ENCODE measurements at regions not wholly inside any gene's neighbourhood (a gene's known extent, or its start where the extent isn't known, plus 50 kb on each side); places are given as distances from the start of the nearest gene placed in this dataset.

- Histone ChIP-seq H3K9me3 (replicated peaks in 1 of 2; ENCODE audit: control insufficient read depth in 2 of 2, insufficient read depth in 1 of 2, low read depth in 1 of 2, low read length in 2 of 2) (no peaks in the 10 kb centered on the region), H3K23ac (ENCODE audit: low read depth, low read length, poor library complexity) (no peak overlapping the region), H3K4ac (ENCODE audit: low read length) (no peak overlapping the region), H3K27ac (replicated peaks; ENCODE audit: low read length) (no peak overlapping the region), H2BK15ac (ENCODE audit: low read length) (no peak overlapping the region), H3K36me3 (replicated peaks in 1 of 2; ENCODE audit: control insufficient read depth in 2 of 2, insufficient read depth in 2 of 2, low read length in 2 of 2) (no peaks in the 10 kb centered on the region), H3K18ac (ENCODE audit: low read length) (no peak overlapping the region), H3K4me3 (ENCODE audit: low read length in 2 of 2) (no peak overlapping the region), H4K8ac (ENCODE audit: low read depth, low read length) (no peak overlapping the region), H2BK5ac (ENCODE audit: low read length) (no peak overlapping the region), H3K4me2 (ENCODE audit: insufficient read depth, low read length, poor library complexity, severe bottlenecking) (no peak overlapping the region), H3K9ac (ENCODE audit: low read depth, low read length, poor library complexity) (no peak overlapping the region), H2BK12ac (ENCODE audit: low read length) (no peak overlapping the region), H4K91ac (ENCODE audit: low read depth, low read length, poor library complexity) (no peak overlapping the region), H3K79me1 (ENCODE audit: low read depth, low read length) (no peaks in the 10 kb centered on the region), H3K14ac (ENCODE audit: low read length) (no peak overlapping the region), H3K4me1 (ENCODE audit: control insufficient read depth in 2 of 2, insufficient read depth in 1 of 2, low read depth in 1 of 2, low read length in 2 of 2) (no peaks in the 10 kb centered on the region), H3K27me3 (ENCODE audit: control insufficient read depth in 3 of 3, insufficient read depth in 3 of 3, low read depth in 1 of 3, low read length in 3 of 3) (no peaks in the 10 kb centered on the region), H2AK5ac (ENCODE audit: low read depth, low read length) (no peak overlapping the region), H2AFZ (ENCODE audit: low read length) (no peak overlapping the region), H2BK120ac (ENCODE audit: low read depth, low read length) (no peak overlapping the region)
- DNase-seq (ENCODE audit: low spot score), result no peak
- WGBS, 2 donors (ENCODE audit: extremely low coverage in 2 of 2, insufficient read length in 2 of 2, insufficient replicate concordance in 1 of 2), result no CpG with 5 or more reads among the region's 8 CpGs
These were observed 229.3 kb downstream of the HNMT start for GRCh38 chr2:138193416-138194213.

GRCh38 chr2:138201286-138201685, 237.0 kb downstream of the HNMT start:
- H2BK5ac ChIP-seq (ENCODE audit: low read length), result no peak overlapping the region
- H2AFZ ChIP-seq (ENCODE audit: low read length), result no peak overlapping the region
- H3K4me1 ChIP-seq (ENCODE audit: control insufficient read depth in 2 of 2, insufficient read depth in 1 of 2, low read depth in 1 of 2, low read length in 2 of 2), result no peaks in the 10 kb centered on the region
- H3K36me3 ChIP-seq (replicated peaks in 1 of 2; ENCODE audit: control insufficient read depth in 2 of 2, insufficient read depth in 2 of 2, low read length in 2 of 2), result no peaks in the 10 kb centered on the region
- H2AK5ac ChIP-seq (ENCODE audit: low read depth, low read length), result no peak overlapping the region
- WGBS, 2 donors (ENCODE audit: extremely low coverage in 2 of 2, insufficient read length in 2 of 2, insufficient replicate concordance in 1 of 2), result no CpG with 5 or more reads among the region's 2 CpGs
- H3K18ac ChIP-seq (ENCODE audit: low read length), result no peak overlapping the region
- H2BK120ac ChIP-seq (ENCODE audit: low read depth, low read length), result no peak overlapping the region
- no peak for DNase-seq (ENCODE audit: low spot score)
- H3K4ac ChIP-seq (ENCODE audit: low read length), result no peak overlapping the region
- no peak overlapping the region for H3K4me3 ChIP-seq (ENCODE audit: low read length in 2 of 2)
- no peak overlapping the region for H3K23ac ChIP-seq (ENCODE audit: low read depth, low read length, poor library complexity)
- H3K4me2 ChIP-seq (ENCODE audit: insufficient read depth, low read length, poor library complexity, severe bottlenecking), result no peak overlapping the region
- H3K14ac ChIP-seq (ENCODE audit: low read length), result no peak overlapping the region
- H3K79me1 ChIP-seq (ENCODE audit: low read depth, low read length), result no peaks in the 10 kb centered on the region
- no peak overlapping the region for H4K8ac ChIP-seq (ENCODE audit: low read depth, low read length)
- no peak overlapping the region for H4K91ac ChIP-seq (ENCODE audit: low read depth, low read length, poor library complexity)
- H2BK12ac ChIP-seq (ENCODE audit: low read length), result no peak overlapping the region
- H3K27ac ChIP-seq (replicated peaks; ENCODE audit: low read length), result no peak overlapping the region
- no peaks in the 10 kb centered on the region for H3K27me3 ChIP-seq (ENCODE audit: control insufficient read depth in 3 of 3, insufficient read depth in 3 of 3, low read depth in 1 of 3, low read length in 3 of 3)
- no peak overlapping the region for H3K9ac ChIP-seq (ENCODE audit: low read depth, low read length, poor library complexity)
- H3K9me3 ChIP-seq (replicated peaks in 1 of 2; ENCODE audit: control insufficient read depth in 2 of 2, insufficient read depth in 1 of 2, low read depth in 1 of 2, low read length in 2 of 2), result no peaks in the 10 kb centered on the region
- no peak overlapping the region for H2BK15ac ChIP-seq (ENCODE audit: low read length)

DNA sequence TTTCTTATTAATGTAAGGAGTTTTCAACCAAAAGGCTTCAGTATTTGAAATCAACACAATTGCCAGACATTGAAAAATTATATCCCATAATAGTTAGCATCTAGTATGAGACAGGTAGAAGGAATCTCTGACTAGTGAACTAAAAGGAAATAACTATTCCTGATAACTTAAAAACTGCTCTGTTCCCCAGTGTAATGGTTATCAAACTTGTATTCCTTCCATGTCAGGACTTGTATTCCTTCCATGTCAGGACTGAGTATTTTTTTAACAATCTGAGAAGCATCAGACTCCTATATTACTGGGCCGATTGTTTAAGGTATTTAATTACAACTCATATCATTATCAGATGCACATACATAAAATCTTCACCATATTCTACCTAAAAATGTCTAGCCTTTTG, 238.5 kb downstream of the HNMT start:
- H3K18ac ChIP-seq (ENCODE audit: low read length), result no peak overlapping the region
- no peak overlapping the region for H4K8ac ChIP-seq (ENCODE audit: low read depth, low read length)
- no peak overlapping the region for H3K9ac ChIP-seq (ENCODE audit: low read depth, low read length, poor library complexity)
- no peaks in the 10 kb centered on the region for H3K27me3 ChIP-seq (ENCODE audit: control insufficient read depth in 3 of 3, insufficient read depth in 3 of 3, low read depth in 1 of 3, low read length in 3 of 3)
- H3K14ac ChIP-seq (ENCODE audit: low read length), result no peak overlapping the region
- H4K91ac ChIP-seq (ENCODE audit: low read depth, low read length, poor library complexity), result no peak overlapping the region
- no peak overlapping the region for H2BK120ac ChIP-seq (ENCODE audit: low read depth, low read length)
- WGBS, 2 donors (ENCODE audit: extremely low coverage in 2 of 2, insufficient read length in 2 of 2, insufficient replicate concordance in 1 of 2), result no CpG with 5 or more reads among the region's 1 CpG
- H3K4me2 ChIP-seq (ENCODE audit: insufficient read depth, low read length, poor library complexity, severe bottlenecking), result no peak overlapping the region
- no peak overlapping the region for H2BK12ac ChIP-seq (ENCODE audit: low read length)
- no peak overlapping the region for H3K23ac ChIP-seq (ENCODE audit: low read depth, low read length, poor library complexity)
- H3K4me1 ChIP-seq (ENCODE audit: control insufficient read depth in 2 of 2, insufficient read depth in 1 of 2, low read depth in 1 of 2, low read length in 2 of 2), result no peaks in the 10 kb centered on the region
- H3K27ac ChIP-seq (replicated peaks; ENCODE audit: low read length), result no peak overlapping the region
- no peak overlapping the region for H2AK5ac ChIP-seq (ENCODE audit: low read depth, low read length)
- no peak overlapping the region for H2BK15ac ChIP-seq (ENCODE audit: low read length)
- H3K9me3 ChIP-seq (replicated peaks in 1 of 2; ENCODE audit: control insufficient read depth in 2 of 2, insufficient read depth in 1 of 2, low read depth in 1 of 2, low read length in 2 of 2), result no peaks in the 10 kb centered on the region
- no peaks in the 10 kb centered on the region for H3K36me3 ChIP-seq (replicated peaks in 1 of 2; ENCODE audit: control insufficient read depth in 2 of 2, insufficient read depth in 2 of 2, low read length in 2 of 2)
- no peak overlapping the region for H2BK5ac ChIP-seq (ENCODE audit: low read length)
- H3K4ac ChIP-seq (ENCODE audit: low read length), result no peak overlapping the region
- no peaks in the 10 kb centered on the region for H3K79me1 ChIP-seq (ENCODE audit: low read depth, low read length)
- no peak overlapping the region for H3K4me3 ChIP-seq (ENCODE audit: low read length in 2 of 2)
- no peak overlapping the region for H2AFZ ChIP-seq (ENCODE audit: low read length)
- DNase-seq (ENCODE audit: low spot score), result no peak

GRCh38 chr2:138205281-138205680, 241.0 kb downstream of the HNMT start:
- no peak overlapping the region for H3K18ac ChIP-seq (ENCODE audit: low read length)
- no peak overlapping the region for H2BK5ac ChIP-seq (ENCODE audit: low read length)
- no CpG with 5 or more reads among the region's 1 CpG for WGBS, 2 donors (ENCODE audit: extremely low coverage in 2 of 2, insufficient read length in 2 of 2, insufficient replicate concordance in 1 of 2)

More at GRCh38 chr2:138205281-138205680, 241.0 kb downstream of the HNMT start:
- Histone ChIP-seq H3K79me1 (ENCODE audit: low read depth, low read length) (no peaks in the 10 kb centered on the region), H2BK120ac (ENCODE audit: low read depth, low read length) (no peak overlapping the region), H2AK5ac (ENCODE audit: low read depth, low read length) (no peak overlapping the region), H3K4me3 (ENCODE audit: low read length in 2 of 2) (no peak overlapping the region), H3K4ac (ENCODE audit: low read length) (no peak overlapping the region), H3K4me1 (ENCODE audit: control insufficient read depth in 2 of 2, insufficient read depth in 1 of 2, low read depth in 1 of 2, low read length in 2 of 2) (no peaks in the 10 kb centered on the region), H3K27me3 (ENCODE audit: control insufficient read depth in 3 of 3, insufficient read depth in 3 of 3, low read depth in 1 of 3, low read length in 3 of 3) (no peaks in the 10 kb centered on the region), H4K8ac (ENCODE audit: low read depth, low read length) (no peak overlapping the region), H3K36me3 (replicated peaks in 1 of 2; ENCODE audit: control insufficient read depth in 2 of 2, insufficient read depth in 2 of 2, low read length in 2 of 2) (no peaks in the 10 kb centered on the region), H3K9ac (ENCODE audit: low read depth, low read length, poor library complexity) (no peak overlapping the region), H2AFZ (ENCODE audit: low read length) (no peak overlapping the region), H2BK12ac (ENCODE audit: low read length) (no peak overlapping the region), H3K14ac (ENCODE audit: low read length) (no peak overlapping the region), H3K4me2 (ENCODE audit: insufficient read depth, low read length, poor library complexity, severe bottlenecking) (no peak overlapping the region), H3K27ac (replicated peaks; ENCODE audit: low read length) (no peak overlapping the region), H3K23ac (ENCODE audit: low read depth, low read length, poor library complexity) (no peak overlapping the region), H2BK15ac (ENCODE audit: low read length) (no peak overlapping the region), H4K91ac (ENCODE audit: low read depth, low read length, poor library complexity) (no peak overlapping the region), H3K9me3 (replicated peaks in 1 of 2; ENCODE audit: control insufficient read depth in 2 of 2, insufficient read depth in 1 of 2, low read depth in 1 of 2, low read length in 2 of 2) (no peaks in the 10 kb centered on the region)
- DNase-seq (ENCODE audit: low spot score), result no peak

Measured in neuronal stem cell (in vitro differentiated cells).